ENCODE measurements at regions not wholly inside any gene's neighbourhood (a gene's known extent, or its start where the extent isn't known, plus 50 kb on each side); places are given as distances from the start of the nearest gene placed in this dataset.

- DNase-seq, result no peak
These were observed 232.0 kb downstream of the ENGASE start for GRCh38 chr17:79306424-79307318.

- DNase-seq, result no peak
These were observed 231.3 kb downstream of the ENGASE start for GRCh38 chr17:79305768-79306423.

GRCh38 chr17:79305376-79305767, 230.7 kb downstream of the ENGASE start:
- DNase-seq, result no peak

GRCh38 chr17:79304884-79305283, 230.3 kb downstream of the ENGASE start:
- no peak for DNase-seq

GRCh38 chr17:79303641-79304205, 229.1 kb downstream of the ENGASE start:
- no peak for DNase-seq

GRCh38 chr17:79301469-79301868, 226.8 kb downstream of the ENGASE start:
- DNase-seq, result no peak

GRCh38 chr17:79299349-79299748, 224.7 kb downstream of the ENGASE start:
- no peak for DNase-seq

GRCh38 chr17:79298799-79299198, 224.2 kb downstream of the ENGASE start:
- no peak for DNase-seq

GRCh38 chr17:79296243-79296642, 221.6 kb downstream of the ENGASE start:
- no peak for DNase-seq

GRCh38 chr17:79295307-79295706, 220.7 kb downstream of the ENGASE start:
- no peak for DNase-seq

- peak in 1 of 2 donors; percentile 15 for DNase-seq
These were observed 219.9 kb downstream of the ENGASE start for GRCh38 chr17:79294459-79295071.

GRCh38 chr17:79292501-79292900, 217.9 kb downstream of the ENGASE start:
- DNase-seq, result no peak

GRCh38 chr17:79291391-79291790, 216.8 kb downstream of the ENGASE start:
- DNase-seq, result no peak

- no peak for DNase-seq
These were observed 216.1 kb downstream of the ENGASE start for GRCh38 chr17:79290726-79291125.

- no peak for DNase-seq
These were observed 214.3 kb downstream of the ENGASE start for GRCh38 chr17:79288950-79289349.

GRCh38 chr17:79286440-79286839, 211.8 kb downstream of the ENGASE start:
- no peak for DNase-seq

- no peak for DNase-seq
These were observed 211.3 kb downstream of the ENGASE start for GRCh38 chr17:79285973-79286372.

GRCh38 chr17:79282294-79282693, 207.7 kb downstream of the ENGASE start:
- DNase-seq, result no peak

- no peak for DNase-seq
These were observed 207.2 kb downstream of the ENGASE start for GRCh38 chr17:79281803-79282202.

GRCh38 chr17:79280866-79281572, 206.4 kb downstream of the ENGASE start:
- no peak for DNase-seq

- no peak for DNase-seq
These were observed 205.4 kb downstream of the ENGASE start for GRCh38 chr17:79280010-79280409.

GRCh38 chr17:79279320-79279719, 204.7 kb downstream of the ENGASE start:
- DNase-seq, result no peak

GRCh38 chr17:79276821-79277220, 202.2 kb downstream of the ENGASE start:
- DNase-seq, result no peak
